Kidney (tissue), 13 donors: ENCODE measurements at regions not wholly inside any gene's neighbourhood (a gene's known extent, or its start where the extent isn't known, plus 50 kb on each side); places are given as distances from the start of the nearest gene placed in this dataset.

Experiments used
- DNase-seq, 5 donors: peaks; one replicate each; pipeline ENCODE4 v3.0.0-alpha.2; 2013 to 2020
- FAIRE-seq: peaks from 2 replicates; lab custom pipeline; 2012; peaks lifted over from hg19 to GRCh38; lab: Jason Lieb, UNC
- H3K27ac ChIP-seq, 2 donors: one replicate each; pipeline ENCODE4 v1.7.0; 2013; ENCODE audit warnings: low read depth in 2 of 2, low read length in 2 of 2, inconsistent platforms in 1 of 2
- H3K27me3 ChIP-seq: one replicate; pipeline ENCODE4 v1.7.1; 2013; ENCODE audit warnings: low read length, inconsistent platforms; ENCODE audit not compliant: control insufficient read depth, insufficient read depth
- H3K36me3 ChIP-seq, 3 donors: one replicate each; pipeline versions ENCODE4 v1.7.0 to v1.7.1; 2013; ENCODE audit warnings: low read length in 3 of 3, control low read depth in 1 of 3, inconsistent platforms in 1 of 3; ENCODE audit not compliant: insufficient read depth in 3 of 3, control insufficient read depth in 2 of 3
- H3K4me1 ChIP-seq, 3 donors: one replicate each; pipeline versions ENCODE4 v1.7.0 to v1.7.1; 2013; ENCODE audit warnings: low read length in 3 of 3, inconsistent platforms in 1 of 3, low read depth in 1 of 3; ENCODE audit not compliant: control insufficient read depth in 2 of 3, insufficient read depth in 2 of 3
- H3K4me3 ChIP-seq, 3 donors: one replicate each; pipeline versions ENCODE4 v1.7.0 to v1.8.1; 2013; ENCODE audit warnings: low read length in 3 of 3, control low read depth in 1 of 3, inconsistent platforms in 1 of 3
- H3K9ac ChIP-seq, 3 donors: one replicate each; pipeline versions ENCODE4 v1.7.0 to v1.7.1; 2013; ENCODE audit warnings: low read length in 3 of 3, control low read depth in 1 of 3, inconsistent platforms in 1 of 3
- H3K9me3 ChIP-seq, 3 donors: one replicate each; pipeline versions ENCODE4 v1.7.0 to v1.7.1; 2013; ENCODE audit warnings: low read length in 3 of 3, control low read depth in 1 of 3, inconsistent platforms in 1 of 3; ENCODE audit not compliant: control insufficient read depth in 2 of 3, insufficient read depth in 1 of 3
- CTCF ChIP-seq: IDR thresholded peaks from 3 replicates; pipeline ENCODE4 v1.5.1; 2012; ENCODE audit warnings: mild to moderate bottlenecking, moderate library complexity, borderline replicate concordance; ENCODE audit not compliant: insufficient read depth; ENCODE audit errors: extremely low read depth
- intact Hi-C: fragments of 100-400 bp; cut with DNase I; formaldehyde crosslinking; loops from one replicate; pipeline ENCODE4 v1.11.1; 2022
- donor health status: control.
- donor health status: control.
- donor health status: control.
- donor health status: control.
- donor health status: control.
- donor health status: DM: yes; HTN: yes; CAD: no.
- donor health status: Normal renal cell carcinoma (clear cell type).

GRCh38 chr13:105721016-105721415 is 814.4 kb downstream of the EFNB2 start:
- Histone ChIP-seq H3K36me3 (no peaks in the 10 kb centered on the region), H3K4me3 (no peak overlapping the region), H3K27ac (no peak overlapping the region), H3K27me3 (no peaks in the 10 kb centered on the region), H3K9me3 (no peaks in the 10 kb centered on the region), H3K4me1 (peaks cover 0 to 3% (median 0%) of the 10 kb centered on the region in 3 donors), H3K9ac (no peak overlapping the region)
- no peak for FAIRE-seq
- intact Hi-C loops, result no loop called here
- DNase-seq, result peak in 2 of 5 donors; percentile 59 to 84
- TF ChIP-seq CTCF, result no peak

DNA sequence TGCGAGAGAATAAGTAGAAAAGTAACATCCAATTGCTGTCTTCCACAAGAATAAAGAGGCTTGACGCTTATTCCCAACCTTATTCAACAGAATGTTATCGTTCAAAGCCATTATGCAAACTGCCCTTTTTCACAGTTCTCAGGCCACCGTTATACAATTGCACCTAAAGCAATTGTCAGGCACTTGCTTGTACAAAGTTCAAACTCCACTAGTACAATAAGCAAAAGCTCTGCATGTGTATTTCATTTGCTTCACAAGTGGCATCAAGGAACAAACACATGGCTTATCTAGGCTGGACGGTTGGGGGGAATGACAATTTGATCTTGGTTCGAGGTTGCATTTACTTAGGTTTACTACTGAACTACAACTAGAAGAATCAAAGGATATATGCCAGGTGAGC is 815.6 kb downstream of the EFNB2 start:
- FAIRE-seq (no peak), DNase-seq (no peak)
- no peaks in the 10 kb centered on the region for H3K9me3 ChIP-seq
- no peaks in the 10 kb centered on the region for H3K27me3 ChIP-seq
- no peak overlapping the region for H3K27ac ChIP-seq
- H3K4me1 ChIP-seq, result peaks cover 0 to 3% (median 0%) of the 10 kb centered on the region in 3 donors
- no peak overlapping the region for H3K9ac ChIP-seq
- intact Hi-C loops, result no loop called here
- no peak for TF ChIP-seq CTCF
- H3K36me3 ChIP-seq, result no peaks in the 10 kb centered on the region
- H3K4me3 ChIP-seq, result no peak overlapping the region

DNA sequence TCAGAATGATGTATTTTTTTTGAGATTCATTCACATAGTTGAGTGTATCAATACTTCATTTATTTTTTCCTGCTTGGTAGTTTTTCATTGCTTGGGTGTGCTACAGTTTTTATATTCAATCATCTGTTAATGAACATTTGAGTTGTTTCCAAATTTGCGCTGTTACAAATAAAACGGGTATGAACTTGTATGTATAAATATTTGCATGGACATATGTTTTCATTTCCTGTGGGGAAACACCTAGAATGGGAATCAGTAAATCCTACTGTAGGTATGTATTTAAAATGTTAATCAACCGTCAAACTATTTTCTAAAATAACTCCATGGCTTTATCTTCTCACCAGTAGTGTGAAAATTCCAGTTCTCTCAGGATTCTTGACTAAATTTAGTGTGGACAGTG is 826.3 kb downstream of the EFNB2 start:
- FAIRE-seq (no peak), DNase-seq (no peak)
- intact Hi-C loops, result no loop called here
- no peaks in the 10 kb centered on the region for H3K4me1 ChIP-seq
- no peak for TF ChIP-seq CTCF
- no peaks in the 10 kb centered on the region for H3K36me3 ChIP-seq
- H3K4me3 ChIP-seq, result no peak overlapping the region
- no peaks in the 10 kb centered on the region for H3K9me3 ChIP-seq
- H3K9ac ChIP-seq, result no peak overlapping the region
- no peak overlapping the region for H3K27ac ChIP-seq
- H3K27me3 ChIP-seq, result no peaks in the 10 kb centered on the region

GRCh38 chr13:105703843-105704242 is 831.6 kb downstream of the EFNB2 start:
- Histone ChIP-seq H3K9ac (no peak overlapping the region), H3K4me3 (no peak overlapping the region), H3K36me3 (no peaks in the 10 kb centered on the region), H3K4me1 (peaks cover 0 to 3% (median 0%) of the 10 kb centered on the region in 3 donors), H3K27me3 (no peaks in the 10 kb centered on the region), H3K27ac (no peak overlapping the region), H3K9me3 (no peaks in the 10 kb centered on the region)
- FAIRE-seq (no peak), DNase-seq (no peak)
- TF ChIP-seq CTCF, result no peak
- intact Hi-C loops, result no loop called here
